A673 (cell line): ENCODE measurements at regions not wholly inside any gene's neighbourhood (a gene's known extent, or its start where the extent isn't known, plus 50 kb on each side); places are given as distances from the start of the nearest gene placed in this dataset.

Experiments used
- CTCF ChIP-seq: fragments of 300-800, 200-600 bp; sonication (generic); conservative IDR thresholded peaks from 2 replicates; pipeline ENCODE4 v1.5.1; 2017; ENCODE audit warnings: low read depth, mild to moderate bottlenecking, antibody characterized with exemption, low read length, moderate library complexity, mixed read lengths
- EZH2 ChIP-seq: fragments of 200-600 bp; sonication (generic); IDR thresholded peaks from 2 replicates; pipeline ENCODE4 v1.6.1; 2017; ENCODE audit warnings: borderline replicate concordance, low read depth, mild to moderate bottlenecking, mixed read lengths, antibody characterized with exemption, low read length; ENCODE audit not compliant: poor library complexity, severe bottlenecking

DNA sequence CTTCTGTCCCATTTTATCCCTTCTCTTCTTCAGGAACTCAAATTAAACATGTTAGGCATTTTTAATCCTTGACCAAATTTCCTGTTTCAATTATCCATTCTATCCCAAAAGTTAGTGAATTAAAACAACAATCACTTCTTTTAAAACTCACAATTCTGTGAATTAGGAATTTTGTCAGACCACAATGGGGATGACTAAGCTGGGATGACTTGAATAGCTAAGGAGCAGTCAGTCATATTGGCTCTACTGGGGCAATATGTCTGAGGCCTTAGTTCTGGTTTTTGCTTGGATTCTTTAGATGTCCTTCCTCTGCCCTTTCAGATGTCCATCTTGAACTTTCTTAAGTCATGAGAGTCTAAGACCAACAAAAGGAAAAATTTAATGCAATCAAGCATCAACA lies 178.2 kb upstream of the TGFBR2 start:
- TF ChIP-seq CTCF, result no peak
- no peak for TF ChIP-seq EZH2
